Epithelial cell of esophagus (primary cell): ENCODE measurements at regions not wholly inside any gene's neighbourhood (a gene's known extent, or its start where the extent isn't known, plus 50 kb on each side); places are given as distances from the start of the nearest gene placed in this dataset.

Source experiments
- DNase-seq: peaks from one replicate; pipeline ENCODE4 v3.0.0; 2010; ENCODE audit warnings: low read depth
- H3K4me3 ChIP-seq: 2 replicates; pipeline ENCODE4 v1.5.1; 2011; ENCODE audit warnings: mild to moderate bottlenecking, low read length, control low read depth
- CTCF ChIP-seq: IDR thresholded peaks from 2 replicates; pipeline ENCODE4 v1.5.1; 2011; ENCODE audit warnings: low read depth, mild to moderate bottlenecking, low read length, control low read depth, inconsistent platforms; ENCODE audit not compliant: insufficient read depth; ENCODE audit errors: missing control alignments

- no peak for DNase-seq
- no peak overlapping the region for H3K4me3 ChIP-seq
- no peak for TF ChIP-seq CTCF
Observed at GRCh38 chr10:111873041-111873440, 310.5 kb downstream of the GPAM start.

- TF ChIP-seq CTCF = no peak
- H3K4me3 ChIP-seq = no peak overlapping the region
- DNase-seq = no peak
Observed at GRCh38 chr10:111873621-111874135, 309.9 kb downstream of the GPAM start.

- no peak for TF ChIP-seq CTCF
- no peak overlapping the region for H3K4me3 ChIP-seq
- no peak for DNase-seq
Observed at GRCh38 chr10:111874576-111874975, 309.0 kb downstream of the GPAM start.

- no peak for TF ChIP-seq CTCF
- no peak for DNase-seq
- no peak overlapping the region for H3K4me3 ChIP-seq
Observed at GRCh38 chr10:111875725-111876124, 307.8 kb downstream of the GPAM start.

GRCh38 chr10:111877258-111877657 is 306.3 kb downstream of the GPAM start:
- no peak for DNase-seq
- no peak for TF ChIP-seq CTCF
- H3K4me3 ChIP-seq = no peak overlapping the region

GRCh38 chr10:111879969-111880368 is 303.6 kb downstream of the GPAM start:
- TF ChIP-seq CTCF = no peak
- H3K4me3 ChIP-seq = no peak overlapping the region
- no peak for DNase-seq

- DNase-seq = no peak
- no peak overlapping the region for H3K4me3 ChIP-seq
- TF ChIP-seq CTCF = no peak
Observed at GRCh38 chr10:111885046-111885445, 298.5 kb downstream of the GPAM start.
